ENCODE measurements at regions not wholly inside any gene's neighbourhood (a gene's known extent, or its start where the extent isn't known, plus 50 kb on each side); places are given as distances from the start of the nearest gene placed in this dataset.

DNA sequence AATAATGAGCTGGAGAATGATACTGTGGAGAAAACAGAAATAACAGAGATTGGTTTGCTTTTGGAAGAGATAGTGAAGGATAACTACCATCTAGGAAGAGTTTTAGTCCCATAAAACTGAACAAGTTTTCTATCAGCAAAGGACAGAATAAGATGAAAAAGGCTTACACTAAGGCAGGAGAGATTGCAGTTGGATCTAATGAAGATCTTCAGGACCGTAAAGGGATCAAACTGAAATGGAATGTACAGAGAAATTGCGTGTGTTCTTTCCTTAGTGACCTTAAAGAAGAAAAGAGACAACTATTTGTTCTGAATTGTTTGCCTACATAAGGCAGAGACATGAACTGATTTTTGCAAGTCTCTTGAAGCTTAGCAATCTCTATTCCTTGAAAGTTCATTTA, 191.7 kb upstream of the MTPN start:
- intact Hi-C loops (cut with DNase I), result no loop called here
- DNase-seq, result no peak
- no peak for TF ChIP-seq POLR2A (IDR thresholded peaks at IDR 0.05)
- TF ChIP-seq, protein P1, sequence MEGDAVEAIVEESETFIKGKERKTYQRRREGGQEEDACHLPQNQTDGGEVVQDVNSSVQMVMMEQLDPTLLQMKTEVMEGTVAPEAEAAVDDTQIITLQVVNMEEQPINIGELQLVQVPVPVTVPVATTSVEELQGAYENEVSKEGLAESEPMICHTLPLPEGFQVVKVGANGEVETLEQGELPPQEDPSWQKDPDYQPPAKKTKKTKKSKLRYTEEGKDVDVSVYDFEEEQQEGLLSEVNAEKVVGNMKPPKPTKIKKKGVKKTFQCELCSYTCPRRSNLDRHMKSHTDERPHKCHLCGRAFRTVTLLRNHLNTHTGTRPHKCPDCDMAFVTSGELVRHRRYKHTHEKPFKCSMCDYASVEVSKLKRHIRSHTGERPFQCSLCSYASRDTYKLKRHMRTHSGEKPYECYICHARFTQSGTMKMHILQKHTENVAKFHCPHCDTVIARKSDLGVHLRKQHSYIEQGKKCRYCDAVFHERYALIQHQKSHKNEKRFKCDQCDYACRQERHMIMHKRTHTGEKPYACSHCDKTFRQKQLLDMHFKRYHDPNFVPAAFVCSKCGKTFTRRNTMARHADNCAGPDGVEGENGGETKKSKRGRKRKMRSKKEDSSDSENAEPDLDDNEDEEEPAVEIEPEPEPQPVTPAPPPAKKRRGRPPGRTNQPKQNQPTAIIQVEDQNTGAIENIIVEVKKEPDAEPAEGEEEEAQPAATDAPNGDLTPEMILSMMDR (IDR thresholded peaks at IDR 0.05), result no peak
- 32 to 48% methylated on average over 2 of the region's 2 CpGs for WGBS, 2 donors
- H3K27me3 ChIP-seq, result no peaks in the 10 kb centered on the region
- H3K9me3 ChIP-seq, result no peaks in the 10 kb centered on the region
- H3K36me3 ChIP-seq, result no peaks in the 10 kb centered on the region
- H3K4me3 ChIP-seq, result no peak overlapping the region
- H3K27ac ChIP-seq, result no peak overlapping the region
- no peaks in the 10 kb centered on the region for H3K4me1 ChIP-seq

DNA sequence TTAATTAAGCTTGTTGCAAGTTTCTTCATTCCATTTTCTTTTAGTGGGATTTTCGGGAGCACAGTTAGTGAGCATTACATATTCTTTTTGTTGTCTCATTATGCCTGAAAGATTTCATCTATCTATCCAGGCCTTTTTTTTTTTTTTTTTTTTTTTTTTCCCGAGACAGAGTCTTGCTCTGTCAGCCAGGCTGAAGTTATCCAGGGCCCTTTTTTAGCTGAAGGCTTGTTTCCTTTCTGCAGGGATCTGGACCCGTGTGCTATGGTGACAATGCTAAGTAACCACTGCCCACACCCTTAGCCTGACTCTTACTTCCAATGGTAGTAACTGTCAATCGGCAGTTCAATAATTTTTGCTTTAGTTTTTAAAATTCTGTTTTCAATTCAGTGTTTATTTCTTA, 190.8 kb upstream of the MTPN start:
- Histone ChIP-seq H3K27ac (no peak overlapping the region), H3K9me3 (no peaks in the 10 kb centered on the region), H3K4me1 (no peaks in the 10 kb centered on the region), H3K36me3 (no peaks in the 10 kb centered on the region), H3K4me3 (no peak overlapping the region), H3K27me3 (no peaks in the 10 kb centered on the region)
- 60 to 61% methylated on average over 4 of the region's 4 CpGs for WGBS, 2 donors
- TF ChIP-seq, protein P1 (IDR thresholded peaks at IDR 0.05), result no peak
- TF ChIP-seq POLR2A (IDR thresholded peaks at IDR 0.05), result no peak
- DNase-seq, result no peak
- intact Hi-C loops (cut with DNase I), result no loop called here

DNA sequence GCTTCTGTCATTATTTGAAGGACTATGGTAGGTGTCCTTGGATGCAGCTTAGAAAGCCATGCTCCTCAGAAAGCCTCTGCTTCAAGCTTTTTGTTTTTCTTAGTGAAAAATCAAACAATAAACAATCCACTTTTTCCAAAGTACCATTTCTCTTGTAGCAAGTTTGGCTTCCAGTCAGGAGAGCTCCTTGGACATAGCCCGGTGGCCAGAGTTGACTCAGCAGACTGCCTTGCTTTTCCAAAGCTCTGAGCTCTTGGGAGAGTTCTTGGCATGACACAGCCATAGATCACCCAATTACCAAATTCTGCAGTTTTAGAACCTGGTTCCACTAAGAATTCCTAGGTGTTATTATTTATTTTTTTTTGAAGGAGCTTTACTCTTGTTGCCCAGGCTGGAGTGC, 189.4 kb upstream of the MTPN start:
- intact Hi-C loops (cut with DNase I), result no loop called here
- TF ChIP-seq POLR2A (IDR thresholded peaks at IDR 0.05), result no peak
- TF ChIP-seq, protein P1 (IDR thresholded peaks at IDR 0.05), result no peak
- H3K27me3 ChIP-seq, result no peaks in the 10 kb centered on the region
- no peak overlapping the region for H3K27ac ChIP-seq
- DNase-seq, result no peak
- 78 to 92% methylated on average over 1 of the region's 1 CpG for WGBS, 2 donors
- H3K9me3 ChIP-seq, result no peaks in the 10 kb centered on the region
- no peaks in the 10 kb centered on the region for H3K4me1 ChIP-seq
- H3K4me3 ChIP-seq, result no peak overlapping the region
- no peaks in the 10 kb centered on the region for H3K36me3 ChIP-seq

DNA sequence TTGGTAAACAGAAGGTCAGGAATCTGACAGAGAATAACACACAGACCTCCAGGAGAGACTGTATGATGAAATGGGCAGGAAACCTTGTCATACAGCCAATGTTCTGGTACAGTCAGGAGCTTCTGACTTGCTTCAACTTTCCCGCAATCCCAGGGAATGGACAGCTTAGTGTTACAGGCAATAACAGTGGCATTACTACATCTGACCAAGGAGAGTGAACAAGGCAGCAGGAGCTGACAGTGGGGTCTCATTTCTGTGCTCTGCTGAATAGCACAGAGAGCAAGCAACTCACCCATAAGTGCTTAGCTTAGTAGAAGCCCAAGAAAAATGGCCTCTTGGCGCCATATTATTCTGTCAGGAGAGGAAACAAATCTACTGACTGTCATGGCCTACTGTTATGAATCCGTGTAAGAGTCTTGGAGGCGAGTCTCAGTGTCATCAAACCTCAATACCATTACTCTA, 186.2 kb upstream of the MTPN start:
- TF ChIP-seq, protein P1 (IDR thresholded peaks at IDR 0.05), result no peak
- TF ChIP-seq POLR2A (IDR thresholded peaks at IDR 0.05), result no peak
- no peak overlapping the region for H3K4me3 ChIP-seq
- H3K36me3 ChIP-seq, result no peaks in the 10 kb centered on the region
- no peak for DNase-seq
- no peaks in the 10 kb centered on the region for H3K27me3 ChIP-seq
- H3K4me1 ChIP-seq, result no peaks in the 10 kb centered on the region
- no peak overlapping the region for H3K27ac ChIP-seq
- no peaks in the 10 kb centered on the region for H3K9me3 ChIP-seq
- intact Hi-C loops (cut with DNase I), result no loop called here
- WGBS, 2 donors, result 84 to 94% methylated on average over 4 of the region's 4 CpGs

GRCh38 chr7:136150311-136150710, 173.2 kb upstream of the MTPN start:
- Histone ChIP-seq H3K27me3 (no peaks in the 10 kb centered on the region), H3K4me3 (no peak overlapping the region), H3K9me3 (no peaks in the 10 kb centered on the region), H3K4me1 (no peaks in the 10 kb centered on the region), H3K27ac (no peak overlapping the region), H3K36me3 (no peaks in the 10 kb centered on the region)
- WGBS, 2 donors, result 31 to 33% methylated on average over 1 of the region's 1 CpG
- TF ChIP-seq, protein P1 (IDR thresholded peaks at IDR 0.05), result no peak
- no peak for TF ChIP-seq POLR2A (IDR thresholded peaks at IDR 0.05)
- intact Hi-C loops (cut with DNase I), result no loop called here
- no peak for DNase-seq

Data from esophagus squamous epithelium (tissue), 5 donors.